NCI-H2196 (cell line): ENCODE measurements at regions not wholly inside any gene's neighbourhood (a gene's known extent, or its start where the extent isn't known, plus 50 kb on each side); places are given as distances from the start of the nearest gene placed in this dataset.

ENCODE experiments used
- DNase-seq: peaks from one replicate; lab custom pipeline; 2025; ENCODE audit not compliant: unreplicated experiment; lab: John Stamatoyannopoulos, UW

GRCh38 chr10:58885146-58885545 is 291.3 kb upstream of the PHYHIPL start:
- DNase-seq: no peak

GRCh38 chr10:58885686-58886345 is 290.6 kb upstream of the PHYHIPL start:
- DNase-seq: no peak

DNA sequence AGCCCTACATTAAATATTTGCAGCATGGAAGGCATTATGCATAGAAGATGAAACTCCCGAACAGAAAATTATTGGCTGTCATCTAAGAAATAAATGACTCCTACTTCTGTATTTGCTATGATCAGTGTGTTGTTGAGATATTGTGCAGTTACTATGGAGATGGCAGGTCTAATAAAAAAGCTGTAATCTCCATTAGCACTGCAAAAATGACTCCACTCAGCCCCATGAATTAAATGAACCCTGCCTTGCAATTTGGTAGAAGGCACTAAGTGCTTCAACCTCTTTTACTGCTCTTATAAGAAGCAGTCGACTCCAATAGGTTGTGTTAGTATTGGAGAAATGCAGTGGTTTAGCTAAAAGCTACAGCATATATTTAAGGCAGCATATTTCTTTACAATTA is 290.0 kb upstream of the PHYHIPL start:
- DNase-seq: no peak

DNA sequence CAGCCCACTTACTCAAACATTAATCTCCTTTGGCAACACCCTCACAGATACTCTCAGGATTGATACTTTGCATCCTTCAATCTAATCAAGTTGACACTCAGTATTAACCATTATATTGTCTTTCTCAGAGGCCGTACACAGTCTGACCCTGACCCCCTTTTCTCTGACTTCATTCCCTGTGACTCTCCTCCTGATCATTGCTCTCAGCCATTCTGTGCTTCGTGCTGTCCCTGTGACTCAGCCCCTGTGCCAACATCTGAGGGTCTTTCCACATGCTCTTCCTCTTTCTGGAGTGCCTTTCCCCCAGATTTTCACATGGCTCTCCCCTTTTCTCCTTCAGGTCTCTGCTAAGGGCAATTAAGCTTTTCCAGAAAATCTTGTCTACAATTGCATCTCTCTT is 289.0 kb upstream of the PHYHIPL start:
- no peak for DNase-seq

DNA sequence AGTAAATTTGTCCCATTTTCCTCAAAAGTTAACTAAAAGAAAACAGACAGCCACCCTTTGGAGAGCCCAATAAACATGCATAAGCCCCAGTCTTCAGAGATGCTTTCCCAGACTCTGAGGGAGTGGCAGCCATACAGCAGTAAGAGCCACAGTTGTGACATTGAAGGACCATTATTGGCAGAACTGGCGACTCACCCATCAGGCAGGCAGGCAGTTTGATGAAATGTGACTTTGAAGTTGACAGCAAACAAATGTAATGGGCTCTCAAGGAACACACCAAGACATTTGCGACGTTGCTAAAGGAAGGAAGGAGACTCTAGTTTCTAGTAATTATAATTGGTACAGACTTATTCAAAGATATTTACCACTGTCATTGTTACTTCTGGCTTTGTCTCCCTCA is 287.5 kb upstream of the PHYHIPL start:
- no peak for DNase-seq

DNA sequence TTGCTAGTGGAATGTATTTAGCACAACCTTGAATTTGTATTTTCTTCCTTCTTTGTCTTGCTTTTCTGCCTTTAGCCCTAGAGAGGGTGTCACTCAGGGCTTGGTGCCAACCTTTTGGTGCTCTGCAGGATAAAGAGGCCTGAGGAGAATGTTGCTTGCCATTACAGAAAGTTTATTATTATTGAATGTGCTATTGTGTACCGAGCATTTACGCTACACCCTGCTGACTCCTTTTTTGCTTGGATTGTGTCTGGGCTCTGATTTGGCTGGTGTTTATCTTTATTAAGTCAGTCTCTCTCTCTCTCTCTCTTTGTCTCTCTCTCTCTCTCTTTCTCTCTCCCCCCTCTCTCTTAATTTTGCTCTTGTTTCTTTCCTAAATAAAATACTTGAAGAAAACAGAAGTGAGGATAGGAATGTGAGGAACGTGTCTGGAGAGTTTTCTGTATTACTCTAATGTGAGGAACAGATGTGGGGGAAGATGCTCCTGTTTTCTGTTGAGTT is 284.4 kb upstream of the PHYHIPL start:
- no peak for DNase-seq

DNA sequence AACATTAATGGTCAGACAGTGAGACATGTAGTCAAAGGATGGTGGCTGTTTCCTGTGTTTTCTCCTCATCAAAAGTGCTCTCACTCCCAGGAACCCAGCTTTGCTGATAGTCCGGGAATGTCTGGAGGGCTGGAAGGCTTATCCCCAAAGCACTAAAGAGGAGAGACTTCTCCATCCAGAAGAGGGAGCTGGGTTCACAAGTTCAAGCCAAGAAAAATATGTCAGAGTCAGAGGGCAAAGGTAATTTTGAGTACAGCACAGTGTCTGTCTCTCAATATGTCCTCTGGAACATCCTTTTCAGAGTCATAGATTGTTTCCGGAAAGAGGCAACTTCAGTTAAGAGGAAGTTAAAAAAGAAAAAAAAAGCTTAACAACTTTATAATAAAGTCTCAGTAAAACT is 281.5 kb upstream of the PHYHIPL start:
- DNase-seq: no peak

GRCh38 chr10:58896229-58896628 is 280.2 kb upstream of the PHYHIPL start:
- DNase-seq: no peak

DNA sequence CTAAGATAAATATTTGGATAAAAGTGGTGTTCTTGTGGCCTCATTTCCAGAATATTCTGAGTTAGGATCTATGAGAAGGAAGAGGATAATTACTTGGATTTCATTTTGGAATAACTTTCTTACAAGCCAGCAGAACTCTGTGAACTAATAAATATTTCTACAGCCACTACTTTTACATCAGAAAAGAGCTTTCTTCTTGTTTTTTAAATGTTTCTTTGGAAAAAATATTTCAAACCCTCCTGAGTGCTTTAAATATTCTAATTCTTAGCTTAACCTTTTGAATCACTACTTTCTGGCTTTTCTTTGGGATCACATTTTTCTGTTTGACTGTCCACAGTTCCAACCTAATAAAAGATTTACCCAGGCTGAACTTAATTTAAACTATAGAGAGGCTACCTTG is 279.2 kb upstream of the PHYHIPL start:
- DNase-seq: no peak

- no peak for DNase-seq
Measured at GRCh38 chr10:58897708-58898107, 278.7 kb upstream of the PHYHIPL start.

DNA sequence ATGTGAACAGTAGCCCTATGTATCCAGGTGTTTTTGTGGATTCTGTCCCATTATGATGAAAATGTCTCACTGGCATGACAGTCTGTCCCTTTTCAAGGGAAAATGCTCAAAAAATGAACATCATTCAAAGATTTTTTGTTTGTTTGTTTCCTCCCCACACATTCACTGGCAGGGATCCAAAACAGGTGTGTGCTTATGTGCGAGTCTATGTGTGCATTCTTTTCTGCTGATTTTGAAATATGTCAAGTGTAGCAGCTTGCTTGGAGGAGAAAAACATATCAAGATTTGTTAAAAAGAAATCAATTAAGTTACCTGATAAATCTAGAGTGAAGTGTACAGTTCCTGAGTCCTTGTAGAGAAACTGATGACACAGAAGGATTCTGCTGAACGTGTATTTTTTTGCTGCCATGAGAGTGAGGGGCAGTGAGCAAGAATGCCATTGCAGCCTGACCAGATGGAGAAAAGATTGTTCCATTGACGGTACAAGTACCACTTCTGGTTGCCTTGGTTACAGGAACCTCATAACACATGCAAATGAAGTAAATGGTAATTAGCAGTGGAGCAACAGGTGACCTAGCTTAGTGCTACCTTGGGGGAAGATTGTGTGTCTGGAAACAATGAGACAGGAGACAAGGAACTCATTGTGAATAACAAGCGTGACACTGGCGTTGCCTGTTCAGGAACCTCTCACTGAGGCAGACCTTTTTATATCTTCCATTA is 277.4 kb upstream of the PHYHIPL start:
- no peak for DNase-seq

- no peak for DNase-seq
Measured at GRCh38 chr10:58901092-58901646, 275.3 kb upstream of the PHYHIPL start.

DNA sequence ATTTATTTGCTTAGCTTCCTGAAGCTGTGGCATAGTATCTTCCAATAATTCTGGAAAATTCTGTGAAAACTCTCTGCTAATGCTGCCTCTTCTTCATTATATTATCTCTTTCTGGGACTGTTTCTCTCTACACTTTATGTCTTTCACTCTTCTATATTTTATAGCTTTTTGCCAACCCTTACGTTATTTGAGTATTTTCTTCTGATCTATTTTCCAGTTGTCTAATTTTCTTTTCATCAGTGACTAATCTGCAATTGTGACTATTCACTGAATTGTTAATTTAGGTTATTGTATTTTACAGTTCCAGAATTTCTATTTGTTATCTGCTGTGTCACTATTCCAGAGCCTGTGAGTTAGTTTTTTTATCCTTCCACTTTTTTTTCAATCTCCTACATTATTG is 273.4 kb upstream of the PHYHIPL start:
- DNase-seq: no peak

- no peak for DNase-seq
Measured at GRCh38 chr10:58909881-58910280, 266.6 kb upstream of the PHYHIPL start.

DNA sequence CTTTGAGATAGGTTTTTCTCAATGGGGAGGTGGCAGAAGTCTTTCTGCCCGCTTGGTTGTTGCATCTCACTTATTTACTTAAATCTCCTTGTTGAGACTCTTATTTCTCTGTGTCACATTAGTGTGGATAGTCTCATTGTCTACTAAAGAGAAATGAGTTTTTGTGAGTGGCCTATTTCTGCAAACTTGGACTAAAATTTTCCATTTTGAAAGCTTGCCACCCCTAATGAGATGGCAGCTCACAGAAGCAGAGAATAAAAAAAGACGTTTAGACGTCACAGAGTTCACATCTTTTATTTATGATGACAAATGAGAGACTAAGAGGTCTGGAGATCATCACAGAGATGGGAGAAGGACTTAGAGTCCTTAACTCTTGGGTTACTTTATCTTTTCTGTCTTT is 262.7 kb upstream of the PHYHIPL start:
- no peak for DNase-seq

GRCh38 chr10:58918887-58919286 is 257.6 kb upstream of the PHYHIPL start:
- DNase-seq: no peak

GRCh38 chr10:58919927-58920654 is 256.4 kb upstream of the PHYHIPL start:
- DNase-seq: no peak

DNA sequence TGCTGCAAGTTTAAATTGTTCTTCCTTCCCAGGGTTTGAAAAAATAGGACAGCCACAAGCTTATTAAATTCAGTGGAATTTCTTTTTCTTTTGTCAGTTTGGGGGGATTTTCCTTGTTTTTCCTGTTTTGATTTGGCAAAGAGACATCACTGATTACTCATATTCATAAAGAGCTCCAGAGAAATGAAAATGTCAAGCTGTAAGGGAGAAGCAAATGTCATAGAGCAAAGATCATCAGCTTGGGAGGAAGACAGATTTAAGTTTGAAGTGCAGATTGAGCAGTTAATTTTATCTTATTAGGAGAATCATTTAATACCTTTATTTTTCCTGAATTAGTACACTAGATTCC is 255.8 kb upstream of the PHYHIPL start:
- DNase-seq: no peak

DNA sequence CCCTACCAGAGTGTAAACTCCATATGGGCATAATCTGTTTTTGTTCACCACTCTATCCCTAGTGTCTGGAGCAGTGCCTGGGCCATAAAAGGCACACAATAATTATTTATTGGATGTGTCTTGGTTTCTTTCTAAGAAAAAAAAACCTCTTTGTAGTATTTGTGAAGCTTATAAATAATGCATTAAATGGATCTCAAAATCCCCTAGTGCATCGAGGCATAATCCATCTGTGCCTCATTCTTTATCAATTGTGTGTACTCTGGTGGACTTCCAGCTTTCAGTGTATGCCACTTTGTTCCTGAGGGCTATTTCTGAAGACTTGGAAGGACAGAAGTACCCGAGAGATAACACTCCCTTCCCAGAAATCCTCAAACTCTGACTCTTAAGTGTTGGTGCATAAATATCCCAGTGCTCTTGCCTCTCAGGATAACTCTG is 255.0 kb upstream of the PHYHIPL start:
- no peak for DNase-seq

DNA sequence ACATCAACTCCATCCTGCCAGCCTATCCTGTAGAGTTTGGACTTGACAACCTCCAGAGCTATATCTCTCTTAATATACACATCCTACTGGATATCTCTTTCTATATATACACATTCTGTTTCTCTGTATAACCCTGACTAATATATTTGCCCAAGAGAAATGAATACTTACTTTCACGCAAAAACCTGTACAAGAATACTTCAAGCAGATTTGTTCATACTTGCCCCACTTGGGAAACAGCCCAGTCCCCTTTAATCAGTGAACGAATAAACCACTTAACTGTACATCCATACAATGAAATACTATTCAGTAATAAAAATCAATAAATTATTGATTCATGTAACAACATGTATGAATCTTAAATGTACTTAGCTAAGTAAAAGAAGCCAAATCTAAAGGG is 251.1 kb upstream of the PHYHIPL start:
- no peak for DNase-seq

GRCh38 chr10:58930500-58930899 is 245.9 kb upstream of the PHYHIPL start:
- DNase-seq: no peak

GRCh38 chr10:58932126-58932525 is 244.3 kb upstream of the PHYHIPL start:
- DNase-seq: no peak
